Large intestine (tissue), 3 donors: ENCODE measurements at regions not wholly inside any gene's neighbourhood (a gene's known extent, or its start where the extent isn't known, plus 50 kb on each side); places are given as distances from the start of the nearest gene placed in this dataset.
A peak's percentile ranks its signal among the peaks of the same experiment; 100 is the strongest.

Experiments
- DNase-seq, 2 donors: peaks; one replicate each; pipeline versions ENCODE4 v3.0.0 to v3.0.0-alpha.2; 2013
- H3K27ac ChIP-seq: one replicate; pipeline ENCODE4 v1.5.1; 2013; ENCODE audit warnings: low read length
- H3K27me3 ChIP-seq: 2 replicates; pipeline ENCODE4 v1.6.1; 2013; ENCODE audit warnings: low read length; ENCODE audit not compliant: control insufficient read depth, insufficient read depth
- H3K36me3 ChIP-seq: 2 replicates; pipeline ENCODE4 v1.6.1; 2013; ENCODE audit warnings: low read length; ENCODE audit not compliant: control insufficient read depth, insufficient read depth
- H3K4me1 ChIP-seq: one replicate; pipeline ENCODE4 v1.6.1; 2013; ENCODE audit warnings: low read length; ENCODE audit not compliant: control insufficient read depth, insufficient read depth
- H3K4me3 ChIP-seq: one replicate; pipeline ENCODE4 v1.5.1; 2013; ENCODE audit warnings: low read length
- H3K9me3 ChIP-seq: one replicate; pipeline ENCODE4 v1.6.1; 2013; ENCODE audit warnings: mild to moderate bottlenecking, low read depth, low read length, moderate library complexity; ENCODE audit not compliant: control insufficient read depth
- WGBS: methylation state at CpG from one replicate; pipeline ENCODE4 v1.1.5; 2013; ENCODE audit warnings: low lambda C conversion rate; ENCODE audit not compliant: insufficient coverage; 5-methylcytosine and 5-hydroxymethylcytosine counted together

DNA sequence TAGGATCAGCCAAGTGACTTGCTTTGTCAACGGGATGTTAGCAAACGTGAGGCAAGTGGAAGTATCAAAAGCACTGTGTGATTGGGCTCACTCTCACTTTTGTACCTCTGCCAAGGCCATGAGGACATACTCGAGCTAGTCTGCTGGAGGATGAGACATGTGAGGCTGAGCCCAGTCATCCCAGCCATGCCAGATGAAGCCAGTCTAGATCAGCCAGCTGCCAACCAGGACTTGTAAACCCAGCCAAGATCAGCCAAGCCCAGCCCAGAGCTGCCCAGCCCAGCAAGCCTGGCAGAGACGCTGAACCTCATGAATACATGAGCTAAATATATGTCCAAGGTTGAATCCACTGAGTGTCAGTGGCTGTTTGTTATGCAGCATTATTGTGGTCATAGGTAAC lies 369.7 kb downstream of the MN1 start:
- no CpG with 5 or more reads among the region's 4 CpGs for WGBS
- Histone ChIP-seq H3K27me3 (no peaks in the 10 kb centered on the region), H3K36me3 (no peaks in the 10 kb centered on the region), H3K4me1 (peaks cover 13% of the 10 kb centered on the region), H3K27ac (no peak overlapping the region), H3K4me3 (no peak overlapping the region), H3K9me3 (peaks cover 11% of the 10 kb centered on the region)
- DNase-seq, result no peak

GRCh38 chr22:27433099-27433498 lies 368.5 kb downstream of the MN1 start:
- Histone ChIP-seq H3K4me1 (peaks cover 14% of the 10 kb centered on the region), H3K27ac (no peak overlapping the region), H3K4me3 (no peak overlapping the region), H3K36me3 (no peaks in the 10 kb centered on the region), H3K27me3 (no peaks in the 10 kb centered on the region), H3K9me3 (peaks cover 6% of the 10 kb centered on the region)
- 20% methylated on average over 1 of the region's 1 CpG for WGBS
- peak; percentile 57 to 81 for DNase-seq

DNA sequence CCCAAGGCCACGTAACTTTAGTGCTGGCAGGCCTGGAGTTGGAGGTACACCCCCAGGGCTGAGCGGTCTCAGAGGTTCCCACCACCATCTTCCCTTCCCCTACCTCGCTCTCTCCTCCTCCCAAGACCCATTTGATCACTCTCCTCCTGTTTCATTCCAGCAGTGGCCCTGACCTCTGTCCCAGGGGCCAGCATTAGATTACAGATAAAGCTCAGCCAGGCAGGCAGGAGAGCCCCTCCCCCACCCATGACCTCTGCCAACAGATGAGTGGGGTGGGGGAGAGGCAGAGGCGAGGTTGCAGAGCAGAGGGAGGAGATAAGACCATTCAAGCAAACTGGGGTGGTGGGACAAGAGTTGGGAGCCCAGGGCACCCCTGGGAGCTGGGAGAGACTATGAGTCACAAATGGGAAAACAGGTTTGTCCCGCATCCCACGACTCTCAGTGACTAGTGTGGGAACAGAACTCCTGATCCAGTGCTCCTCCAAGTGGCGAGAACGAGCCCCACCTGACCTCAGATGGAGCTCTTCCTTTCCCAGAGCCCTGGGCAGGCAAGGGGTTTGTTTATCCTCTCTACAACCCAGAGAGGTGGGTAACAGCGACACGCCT lies 367.9 kb downstream of the MN1 start:
- Histone ChIP-seq H3K4me3 (no peak overlapping the region), H3K27ac (no peak overlapping the region), H3K27me3 (no peaks in the 10 kb centered on the region), H3K4me1 (peaks cover 20% of the 10 kb centered on the region), H3K36me3 (no peaks in the 10 kb centered on the region), H3K9me3 (peaks cover 6% of the 10 kb centered on the region)
- no CpG with 5 or more reads among the region's 10 CpGs for WGBS
- DNase-seq, result peak in 1 of 2 donors; percentile 41

DNA sequence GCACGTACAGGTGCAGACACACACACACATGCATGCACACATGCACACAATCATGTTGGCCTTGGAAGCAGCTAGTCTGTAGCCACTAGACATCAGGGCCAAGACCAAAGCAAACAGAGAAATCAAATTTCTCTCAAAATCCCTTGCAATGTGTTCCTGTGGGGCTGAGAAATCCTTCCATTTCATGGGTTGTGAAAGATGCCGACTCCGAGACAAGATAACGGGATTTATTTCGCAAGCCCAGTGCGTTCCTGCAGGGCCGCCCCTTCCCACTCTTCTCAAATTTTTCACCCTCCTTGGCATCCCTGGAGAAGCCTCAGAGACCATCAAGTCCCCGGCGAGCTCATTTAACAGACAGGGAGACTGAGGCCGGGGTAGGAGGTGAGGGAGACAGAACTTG lies 366.7 kb downstream of the MN1 start:
- WGBS, result no CpG with 5 or more reads among the region's 10 CpGs
- H3K27ac ChIP-seq, result no peak overlapping the region
- H3K9me3 ChIP-seq, result peaks cover 6% of the 10 kb centered on the region
- no peaks in the 10 kb centered on the region for H3K36me3 ChIP-seq
- peaks cover 24% of the 10 kb centered on the region for H3K4me1 ChIP-seq
- no peaks in the 10 kb centered on the region for H3K27me3 ChIP-seq
- H3K4me3 ChIP-seq, result no peak overlapping the region
- DNase-seq, result no peak

DNA sequence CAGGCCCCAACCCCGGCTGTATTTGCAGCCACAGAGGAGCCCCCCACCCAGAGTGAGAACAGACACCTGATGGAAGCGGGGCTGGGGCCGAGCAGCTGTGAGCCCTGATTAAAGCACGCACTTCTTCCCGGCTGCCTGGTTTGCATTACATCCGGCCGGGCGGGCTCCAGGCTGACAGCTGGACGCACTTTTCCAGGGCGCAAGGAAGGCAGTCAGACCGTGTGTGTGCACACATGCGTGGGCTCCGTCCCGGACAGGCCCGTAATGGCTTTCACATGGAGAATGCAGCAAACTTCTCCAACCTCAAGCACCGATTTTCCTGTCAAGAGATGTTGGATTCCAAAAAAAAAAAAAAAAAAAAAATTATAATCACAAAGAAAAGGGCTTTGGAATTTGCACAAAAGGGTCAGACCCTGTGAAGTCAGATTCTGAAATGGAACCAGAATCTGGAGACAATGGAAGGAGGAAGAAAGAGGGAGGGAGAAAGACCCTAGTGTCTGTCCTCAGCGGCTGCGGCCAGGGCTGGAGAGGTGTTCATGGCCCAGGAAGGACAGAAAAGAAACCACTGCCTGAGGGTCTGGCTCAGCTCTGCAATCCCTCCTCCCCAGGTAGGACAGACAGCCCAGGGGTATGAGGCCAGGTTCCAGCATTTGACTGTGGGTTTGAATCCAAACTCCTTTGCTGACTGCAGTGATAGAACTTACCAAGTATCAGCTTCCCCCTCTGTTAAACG lies 365.5 kb downstream of the MN1 start:
- no peak overlapping the region for H3K4me3 ChIP-seq
- no CpG with 5 or more reads among the region's 19 CpGs for WGBS
- H3K27ac ChIP-seq, result peak overlapping the region; percentile 27
- no peaks in the 10 kb centered on the region for H3K27me3 ChIP-seq
- H3K4me1 ChIP-seq, result peaks cover 24% of the 10 kb centered on the region
- peak; percentile 38 to 40 for DNase-seq
- H3K36me3 ChIP-seq, result no peaks in the 10 kb centered on the region
- peaks cover 6% of the 10 kb centered on the region for H3K9me3 ChIP-seq

DNA sequence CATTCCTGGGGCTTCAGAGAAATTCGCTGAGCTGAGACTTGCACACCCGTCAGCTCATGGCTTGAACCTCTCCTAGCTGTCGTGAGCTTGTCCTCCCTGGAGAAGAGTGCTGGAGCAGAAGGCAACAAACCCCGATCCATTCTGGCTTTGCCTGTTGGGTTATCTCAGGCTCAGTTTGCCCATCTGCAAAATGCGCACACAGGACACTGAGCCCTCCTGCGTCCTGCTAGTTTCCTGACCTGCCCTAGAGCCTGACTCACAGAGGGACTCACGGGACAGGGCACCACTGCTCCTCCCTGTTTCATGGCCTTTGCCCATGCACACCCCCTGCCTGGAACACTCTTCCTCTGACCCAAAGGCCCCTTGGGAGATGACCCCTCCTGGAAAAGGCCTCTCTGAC lies 365.0 kb downstream of the MN1 start:
- H3K36me3 ChIP-seq, result no peaks in the 10 kb centered on the region
- peaks cover 6% of the 10 kb centered on the region for H3K9me3 ChIP-seq
- peak overlapping the region; percentile 27 for H3K27ac ChIP-seq
- H3K4me1 ChIP-seq, result peaks cover 24% of the 10 kb centered on the region
- WGBS, result no CpG with 5 or more reads among the region's 7 CpGs
- H3K27me3 ChIP-seq, result no peaks in the 10 kb centered on the region
- no peak for DNase-seq
- H3K4me3 ChIP-seq, result no peak overlapping the region

GRCh38 chr22:27437570-27437969 lies 364.0 kb downstream of the MN1 start:
- 100% methylated on average over 1 of the region's 4 CpGs for WGBS
- no peak overlapping the region for H3K4me3 ChIP-seq
- H3K4me1 ChIP-seq, result peaks cover 24% of the 10 kb centered on the region
- no peaks in the 10 kb centered on the region for H3K36me3 ChIP-seq
- no peaks in the 10 kb centered on the region for H3K9me3 ChIP-seq
- no peak overlapping the region for H3K27ac ChIP-seq
- no peak for DNase-seq
- H3K27me3 ChIP-seq, result no peaks in the 10 kb centered on the region

DNA sequence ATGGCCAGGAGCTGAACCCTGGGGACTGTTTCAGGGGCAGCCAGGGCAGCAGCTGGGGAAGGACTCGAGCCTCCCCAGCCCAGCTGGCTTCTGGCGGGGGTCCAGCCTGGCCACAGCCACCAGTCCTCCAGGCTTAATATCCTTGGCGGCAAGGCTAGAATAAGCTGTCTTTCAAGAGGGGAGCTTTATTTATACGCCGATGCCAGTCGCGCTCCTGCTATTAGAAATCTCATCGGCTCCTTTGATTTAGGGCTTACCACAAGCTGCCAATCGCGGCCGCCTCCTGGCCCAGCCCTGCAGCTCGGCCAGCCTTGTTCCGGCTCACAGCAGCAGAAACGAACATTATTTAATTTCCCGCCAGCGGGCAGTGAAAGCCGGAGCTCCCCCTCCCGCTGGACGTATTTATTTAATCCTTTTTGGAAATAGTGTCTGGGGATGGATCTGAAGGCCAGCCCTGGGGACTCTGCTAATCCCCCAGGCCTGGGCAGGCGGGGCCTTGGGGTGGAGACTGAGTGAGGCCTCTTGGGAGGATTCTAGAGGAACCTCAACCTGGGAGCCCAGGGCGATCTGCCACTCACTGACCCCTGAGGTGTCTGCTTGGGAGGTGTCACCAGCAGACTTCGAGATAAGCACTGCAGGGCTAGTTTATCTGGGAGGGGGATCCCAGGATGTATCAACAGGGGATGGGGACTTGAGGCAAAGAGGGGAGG lies 363.1 kb downstream of the MN1 start:
- Histone ChIP-seq H3K9me3 (no peaks in the 10 kb centered on the region), H3K36me3 (no peaks in the 10 kb centered on the region), H3K4me3 (no peak overlapping the region), H3K27ac (no peak overlapping the region), H3K27me3 (peaks cover 2% of the 10 kb centered on the region), H3K4me1 (peaks cover 18% of the 10 kb centered on the region)
- DNase-seq, result peak; percentile 33 to 45
- no CpG with 5 or more reads among the region's 22 CpGs for WGBS

DNA sequence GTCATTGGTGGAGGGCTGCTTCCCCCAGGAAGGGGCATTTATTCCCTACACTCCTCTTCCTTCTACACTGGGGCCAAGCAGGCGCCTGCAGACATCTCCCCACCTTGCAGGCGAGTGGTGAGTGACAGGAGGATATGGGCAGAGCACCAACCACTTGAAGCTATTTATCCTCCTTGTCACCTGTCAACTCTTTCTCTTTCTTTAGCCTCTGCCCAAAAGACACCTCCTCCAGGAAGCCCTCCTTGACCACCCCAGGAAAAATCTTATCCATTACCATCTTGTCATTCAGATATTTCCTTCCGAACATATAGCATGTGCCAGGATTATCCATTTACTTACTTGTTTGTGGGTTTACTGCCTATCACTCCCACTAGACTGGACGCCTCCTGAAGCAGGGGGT lies 362.4 kb downstream of the MN1 start:
- no CpG with 5 or more reads among the region's 4 CpGs for WGBS
- no peak overlapping the region for H3K27ac ChIP-seq
- DNase-seq, result no peak

DNA sequence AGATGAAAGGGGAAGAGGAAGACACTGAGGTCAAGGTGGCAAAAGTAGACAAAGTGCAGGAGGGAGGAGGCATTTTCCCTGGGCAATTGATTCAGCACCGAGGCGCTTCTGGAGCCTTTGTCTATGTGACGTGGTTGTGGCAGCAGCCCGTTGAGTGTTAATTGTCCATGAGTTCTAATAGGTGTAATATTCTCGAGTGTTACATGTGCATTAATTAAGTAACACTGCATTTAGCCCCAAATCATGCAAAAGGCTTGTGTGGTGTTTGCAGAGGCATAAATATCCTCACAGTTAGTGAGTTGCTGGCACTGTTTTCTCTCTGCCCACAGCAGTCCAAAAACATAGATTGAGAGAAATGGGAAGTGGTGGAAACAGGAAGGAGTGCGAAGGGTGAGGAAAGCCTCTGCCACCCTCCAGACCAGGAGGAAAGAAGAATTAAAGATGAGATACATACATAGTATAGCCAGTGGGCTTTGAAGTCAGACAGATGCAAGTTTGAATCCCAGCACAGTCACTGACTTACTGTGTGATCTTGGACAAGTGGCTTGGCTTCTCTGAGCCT lies 361.2 kb downstream of the MN1 start:
- Histone ChIP-seq H3K4me3 (no peak overlapping the region), H3K27me3 (peaks cover 2% of the 10 kb centered on the region)
- no peak for DNase-seq

More for the DNA sequence above, 362.4 kb downstream of the MN1 start:
- Histone ChIP-seq H3K9me3 (no peaks in the 10 kb centered on the region), H3K27me3 (peaks cover 2% of the 10 kb centered on the region), H3K4me3 (no peak overlapping the region), H3K4me1 (peaks cover 15% of the 10 kb centered on the region), H3K36me3 (no peaks in the 10 kb centered on the region)

More for the DNA sequence above, 361.2 kb downstream of the MN1 start:
- no CpG with 5 or more reads among the region's 6 CpGs for WGBS
- peaks cover 15% of the 10 kb centered on the region for H3K4me1 ChIP-seq
- H3K27ac ChIP-seq, result no peak overlapping the region
- no peaks in the 10 kb centered on the region for H3K36me3 ChIP-seq
- H3K9me3 ChIP-seq, result no peaks in the 10 kb centered on the region
